Endothelial cell of umbilical vein (primary cell): ENCODE measurements at regions not wholly inside any gene's neighbourhood (a gene's known extent, or its start where the extent isn't known, plus 50 kb on each side); places are given as distances from the start of the nearest gene placed in this dataset.

Experiments
- BruUV-seq: library from RNA; stranded (reverse); fragments of 400-500 nt; replicated peaks from 2 replicates; lab custom pipeline; 2021; lab: Mats Ljungman, UMichigan
- CTCF ChIA-PET: fragments of 300-600, 350-600 bp; sonication (Branson Sonifier 250); formaldehyde crosslinking; loops from one replicate; lab custom pipeline; 2021; ENCODE audit warnings: antibody characterized with exemption, inconsistent platforms; lab: Charles Lee
- POLR2A ChIA-PET: fragments of 300-600, 350-600 bp; sonication (Branson Sonifier 250); formaldehyde crosslinking; loops from one replicate; lab custom pipeline; 2021; ENCODE audit warnings: antibody characterized with exemption, inconsistent platforms; lab: Charles Lee
- DNase-seq: peaks from one replicate; pipeline ENCODE4 v3.0.0-alpha.2; 2011; ENCODE audit warnings: low read depth, low spot score
- FAIRE-seq: peaks from 2 replicates; lab custom pipeline; 2011; peaks lifted over from hg19 to GRCh38; lab: Jason Lieb, UNC
- H2AFZ ChIP-seq: 2 replicates; pipeline ENCODE4 v1.6.0; 2012; ENCODE audit warnings: low read depth, low read length, control low read depth, inconsistent platforms
- H3K27ac ChIP-seq: 2 replicates; pipeline ENCODE4 v1.5.1; 2011; ENCODE audit warnings: low read depth, mild to moderate bottlenecking, control low read depth, low read length, moderate library complexity; ENCODE audit not compliant: insufficient read depth
- H3K27me3 ChIP-seq, 2 experiments: 2 replicates each; pipeline versions ENCODE4 v1.6.0 to v1.6.1; 2011; ENCODE audit warnings: low read length in 2 of 2, mixed read lengths in 1 of 2; ENCODE audit not compliant: control insufficient read depth in 2 of 2, insufficient read depth in 2 of 2
- H3K36me3 ChIP-seq, 2 experiments: 2 replicates in 1 of 2; 3 replicates in 1 of 2; pipeline ENCODE4 v1.5.1; 2011; ENCODE audit warnings: low read length in 2 of 2, mild to moderate bottlenecking in 1 of 2, moderate library complexity in 1 of 2; ENCODE audit not compliant: control insufficient read depth in 2 of 2, insufficient read depth in 2 of 2; ENCODE audit errors: extremely low read depth in 1 of 2
- H3K4me1 ChIP-seq: 3 replicates; pipeline ENCODE4 v1.5.1; 2011; ENCODE audit warnings: mild to moderate bottlenecking, low read length; ENCODE audit not compliant: control insufficient read depth, insufficient read depth; ENCODE audit errors: extremely low read depth
- H3K4me2 ChIP-seq: 2 replicates; pipeline ENCODE4 v1.6.1; 2011; ENCODE audit warnings: low read length, control low read depth, mixed read lengths; ENCODE audit not compliant: insufficient read depth
- H3K4me3 ChIP-seq, 3 experiments: fragments of 200-600 bp in 1 of 3; sonication (generic), shearing (Covaris generic) in 1 of 3; replicated peaks in 1 of 3; 2 replicates each; pipeline ENCODE4 v1.5.1; 2011 to 2016; ENCODE audit warnings: control low read depth in 3 of 3, low read length in 3 of 3, mild to moderate bottlenecking in 2 of 3, inconsistent platforms in 1 of 3, low read depth in 1 of 3, moderate library complexity in 1 of 3; ENCODE audit not compliant: insufficient read depth in 1 of 3
- H3K79me2 ChIP-seq: 2 replicates; pipeline ENCODE4 v1.6.0; 2012; ENCODE audit warnings: low read length, inconsistent platforms; ENCODE audit not compliant: control insufficient read depth, insufficient read depth
- H3K9ac ChIP-seq: replicated peaks from 2 replicates; pipeline ENCODE3; 2011; ENCODE audit warnings: low read length, control low read depth; ENCODE audit not compliant: insufficient read depth; ENCODE audit errors: extremely low read depth
- H3K9me1 ChIP-seq: replicated peaks from 3 replicates; pipeline ENCODE4 v1.6.0; 2011; ENCODE audit warnings: mild to moderate bottlenecking, low read length; ENCODE audit not compliant: control insufficient read depth, insufficient read depth; ENCODE audit errors: extremely low read depth
- H3K9me3 ChIP-seq: replicated peaks from 2 replicates; pipeline ENCODE4 v1.5.1; 2012; ENCODE audit warnings: low read length, inconsistent platforms; ENCODE audit not compliant: control insufficient read depth, insufficient read depth
- H4K20me1 ChIP-seq: replicated peaks from 2 replicates; pipeline ENCODE3; 2011; ENCODE audit warnings: mild to moderate bottlenecking, low read length; ENCODE audit not compliant: control insufficient read depth, insufficient read depth; ENCODE audit errors: extremely low read depth
- EZH2 ChIP-seq: IDR thresholded peaks from 2 replicates; pipeline ENCODE4 v1.6.1; 2012; ENCODE audit warnings: borderline replicate concordance, low read depth, mild to moderate bottlenecking, moderate library complexity, low read length, inconsistent platforms; ENCODE audit not compliant: severe bottlenecking
- FOS ChIP-seq: IDR thresholded peaks from 2 replicates; pipeline ENCODE4 v1.6.1; 2011; ENCODE audit warnings: mild to moderate bottlenecking, low read length, moderate library complexity, borderline replicate concordance; ENCODE audit not compliant: insufficient read depth
- GATA2 ChIP-seq: IDR thresholded peaks from 2 replicates; pipeline ENCODE4 v1.7.0; 2011; ENCODE audit warnings: low read depth, mild to moderate bottlenecking, moderate library complexity, mixed read lengths, low read length; ENCODE audit not compliant: insufficient read length, insufficient read depth
- JUN ChIP-seq: IDR thresholded peaks from 2 replicates; pipeline ENCODE4 v1.6.1; 2011; ENCODE audit warnings: borderline replicate concordance, low read depth; ENCODE audit not compliant: insufficient read length, insufficient read depth
- MAX ChIP-seq: IDR thresholded peaks from 2 replicates; pipeline ENCODE4 v1.6.1; 2011; ENCODE audit not compliant: insufficient read depth, insufficient read length
- MYC ChIP-seq: IDR thresholded peaks from one replicate; pipeline ENCODE4 v1.6.1; 2011; ENCODE audit warnings: mild to moderate bottlenecking, low read depth, low read length
- POLR2A ChIP-seq: IDR thresholded peaks from 2 replicates; pipeline ENCODE4 v1.6.1; 2012; ENCODE audit warnings: low read depth, mild to moderate bottlenecking, control low read depth, low read length
- POLR2AphosphoS5 ChIP-seq: IDR thresholded peaks from 2 replicates; pipeline ENCODE4 v1.6.1; 2012; ENCODE audit warnings: low read depth, mild to moderate bottlenecking, control low read depth, low read length, moderate library complexity; ENCODE audit not compliant: insufficient read depth
- dilution Hi-C: fragments of 300-500 bp; cut with MboI; formaldehyde crosslinking; loops from one replicate; pipeline ENCODE4 v1.15.0; 2019; ENCODE audit warnings: low sequenced_read_pairs; ENCODE audit not compliant: extremely low pct_ligation_motif_present
- intact Hi-C: fragments of 100-400 bp; cut with micrococcal nuclease; formaldehyde crosslinking; loops from one replicate; pipeline ENCODE4 v1.10.0; 2022
- TF ChIP-seq, protein P1 (sequence below), 2 donors: IDR thresholded peaks; 1 replicate in 1 of 2; 2 replicates in 1 of 2; pipeline ENCODE4 v1.5.1; 2011; ENCODE audit warnings: low read length in 2 of 2, mild to moderate bottlenecking in 2 of 2, moderate library complexity in 2 of 2, control low read depth in 1 of 2, inconsistent platforms in 1 of 2, low read depth in 1 of 2; ENCODE audit not compliant: insufficient read depth in 1 of 2; ENCODE audit errors: extremely low read depth in 1 of 2

- FAIRE-seq: no peak
Measured at GRCh38 chr7:67762516-67762915, 765.9 kb downstream of the TYW1 start.

More at GRCh38 chr7:67762516-67762915, 765.9 kb downstream of the TYW1 start:
- dilution Hi-C loops: no loop called here
- ChIA-PET CTCF (no interaction called here), POLR2A (no interaction called here)
- H2AFZ ChIP-seq: no peak overlapping the region
- no peak overlapping the region for H3K4me2 ChIP-seq
- H3K4me1 ChIP-seq: no peaks in the 10 kb centered on the region
- H3K36me3 ChIP-seq: no peaks in the 10 kb centered on the region
- no peak overlapping the region for H3K9ac ChIP-seq
- no peak for DNase-seq
- H3K79me2 ChIP-seq: no peaks in the 10 kb centered on the region
- BruUV-seq: no TSS peak
- H3K4me3 ChIP-seq: no peak overlapping the region
- no peaks in the 10 kb centered on the region for H3K27me3 ChIP-seq
- no peak overlapping the region for H3K27ac ChIP-seq
- H3K9me1 ChIP-seq: no peaks in the 10 kb centered on the region
- H3K9me3 ChIP-seq: peaks cover 6% of the 10 kb centered on the region
- TF ChIP-seq MYC (no peak), EZH2 (no peak), FOS (no peak), JUN (no peak), POLR2AphosphoS5 (no peak), MAX (no peak), POLR2A (no peak), GATA2 (no peak)
- TF ChIP-seq, protein P1, sequence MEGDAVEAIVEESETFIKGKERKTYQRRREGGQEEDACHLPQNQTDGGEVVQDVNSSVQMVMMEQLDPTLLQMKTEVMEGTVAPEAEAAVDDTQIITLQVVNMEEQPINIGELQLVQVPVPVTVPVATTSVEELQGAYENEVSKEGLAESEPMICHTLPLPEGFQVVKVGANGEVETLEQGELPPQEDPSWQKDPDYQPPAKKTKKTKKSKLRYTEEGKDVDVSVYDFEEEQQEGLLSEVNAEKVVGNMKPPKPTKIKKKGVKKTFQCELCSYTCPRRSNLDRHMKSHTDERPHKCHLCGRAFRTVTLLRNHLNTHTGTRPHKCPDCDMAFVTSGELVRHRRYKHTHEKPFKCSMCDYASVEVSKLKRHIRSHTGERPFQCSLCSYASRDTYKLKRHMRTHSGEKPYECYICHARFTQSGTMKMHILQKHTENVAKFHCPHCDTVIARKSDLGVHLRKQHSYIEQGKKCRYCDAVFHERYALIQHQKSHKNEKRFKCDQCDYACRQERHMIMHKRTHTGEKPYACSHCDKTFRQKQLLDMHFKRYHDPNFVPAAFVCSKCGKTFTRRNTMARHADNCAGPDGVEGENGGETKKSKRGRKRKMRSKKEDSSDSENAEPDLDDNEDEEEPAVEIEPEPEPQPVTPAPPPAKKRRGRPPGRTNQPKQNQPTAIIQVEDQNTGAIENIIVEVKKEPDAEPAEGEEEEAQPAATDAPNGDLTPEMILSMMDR (IDR thresholded peaks at IDR 0.05; ENCODE audit: extremely low read depth in 1 of 2, insufficient read depth in 1 of 2, low read depth in 1 of 2, low read length in 2 of 2): no peak
- intact Hi-C loops: no loop called here
- no peaks in the 10 kb centered on the region for H4K20me1 ChIP-seq
